ENCODE measurements at regions not wholly inside any gene's neighbourhood (a gene's known extent, or its start where the extent isn't known, plus 50 kb on each side); places are given as distances from the start of the nearest gene placed in this dataset.

DNA sequence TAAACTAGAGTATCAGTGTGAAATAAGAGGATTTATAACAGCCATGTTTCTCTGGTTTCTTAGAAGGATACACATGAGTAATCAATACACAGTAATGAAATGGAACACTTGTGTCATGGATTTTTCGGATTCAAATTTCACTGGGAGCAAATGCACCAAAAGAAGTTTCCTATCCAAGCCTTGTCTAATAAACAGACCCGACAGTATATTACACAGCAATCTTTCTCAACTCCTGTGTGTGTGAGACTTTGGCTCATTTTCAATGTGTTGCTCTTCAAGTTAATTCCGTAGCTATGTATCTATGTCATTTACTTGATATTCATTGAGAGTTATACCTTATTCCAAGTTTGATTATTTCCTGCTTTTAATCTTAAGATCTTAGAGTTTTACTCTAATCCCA lies 930.2 kb downstream of the MAT2B start:
- TF ChIP-seq SP1 (IDR thresholded peaks at IDR 0.05; ENCODE audit: low read depth, low read length) = no peak
- no peak for TF ChIP-seq CEBPB (IDR thresholded peaks at IDR 0.05; ENCODE audit: borderline replicate concordance in 1 of 2, low read depth in 2 of 2, low read length in 2 of 2)
- TF ChIP-seq, protein P1, sequence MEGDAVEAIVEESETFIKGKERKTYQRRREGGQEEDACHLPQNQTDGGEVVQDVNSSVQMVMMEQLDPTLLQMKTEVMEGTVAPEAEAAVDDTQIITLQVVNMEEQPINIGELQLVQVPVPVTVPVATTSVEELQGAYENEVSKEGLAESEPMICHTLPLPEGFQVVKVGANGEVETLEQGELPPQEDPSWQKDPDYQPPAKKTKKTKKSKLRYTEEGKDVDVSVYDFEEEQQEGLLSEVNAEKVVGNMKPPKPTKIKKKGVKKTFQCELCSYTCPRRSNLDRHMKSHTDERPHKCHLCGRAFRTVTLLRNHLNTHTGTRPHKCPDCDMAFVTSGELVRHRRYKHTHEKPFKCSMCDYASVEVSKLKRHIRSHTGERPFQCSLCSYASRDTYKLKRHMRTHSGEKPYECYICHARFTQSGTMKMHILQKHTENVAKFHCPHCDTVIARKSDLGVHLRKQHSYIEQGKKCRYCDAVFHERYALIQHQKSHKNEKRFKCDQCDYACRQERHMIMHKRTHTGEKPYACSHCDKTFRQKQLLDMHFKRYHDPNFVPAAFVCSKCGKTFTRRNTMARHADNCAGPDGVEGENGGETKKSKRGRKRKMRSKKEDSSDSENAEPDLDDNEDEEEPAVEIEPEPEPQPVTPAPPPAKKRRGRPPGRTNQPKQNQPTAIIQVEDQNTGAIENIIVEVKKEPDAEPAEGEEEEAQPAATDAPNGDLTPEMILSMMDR (IDR thresholded peaks at IDR 0.05 in 2 of 3, conservative IDR thresholded peaks at IDR 0.05 in 1 of 3; ENCODE audit: control insufficient read depth in 2 of 3, extremely low read depth in 1 of 3, insufficient read depth in 1 of 3, low read depth in 3 of 3, low read length in 3 of 3) = no peak
- TF ChIP-seq SPI1 (IDR thresholded peaks at IDR 0.05; ENCODE audit: borderline replicate concordance, insufficient read depth, low read depth, low read length) = no peak
- TF ChIP-seq, protein P2, sequence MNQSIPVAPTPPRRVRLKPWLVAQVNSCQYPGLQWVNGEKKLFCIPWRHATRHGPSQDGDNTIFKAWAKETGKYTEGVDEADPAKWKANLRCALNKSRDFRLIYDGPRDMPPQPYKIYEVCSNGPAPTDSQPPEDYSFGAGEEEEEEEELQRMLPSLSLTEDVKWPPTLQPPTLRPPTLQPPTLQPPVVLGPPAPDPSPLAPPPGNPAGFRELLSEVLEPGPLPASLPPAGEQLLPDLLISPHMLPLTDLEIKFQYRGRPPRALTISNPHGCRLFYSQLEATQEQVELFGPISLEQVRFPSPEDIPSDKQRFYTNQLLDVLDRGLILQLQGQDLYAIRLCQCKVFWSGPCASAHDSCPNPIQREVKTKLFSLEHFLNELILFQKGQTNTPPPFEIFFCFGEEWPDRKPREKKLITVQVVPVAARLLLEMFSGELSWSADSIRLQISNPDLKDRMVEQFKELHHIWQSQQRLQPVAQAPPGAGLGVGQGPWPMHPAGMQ (IDR thresholded peaks at IDR 0.05; ENCODE audit: borderline replicate concordance) = no peak
- TF ChIP-seq HDAC6 (IDR thresholded peaks at IDR 0.05; ENCODE audit: unreplicated experiment) = no peak
- TF ChIP-seq PML (IDR thresholded peaks at IDR 0.05; ENCODE audit: low read length) = no peak
- TF ChIP-seq ZNF384 (IDR thresholded peaks at IDR 0.05; ENCODE audit: borderline replicate concordance, low read depth, low read length) = no peak
- TF ChIP-seq NFXL1 (IDR thresholded peaks at IDR 0.05; ENCODE audit: borderline replicate concordance) = no peak

All from GM12878 (cell line).